ENCODE measurements at regions not wholly inside any gene's neighbourhood (a gene's known extent, or its start where the extent isn't known, plus 50 kb on each side); places are given as distances from the start of the nearest gene placed in this dataset.
"Not testable (repeated sequence)": the region's sequence is repeated elsewhere in the genome, so short reads cannot be mapped to it uniquely, and the experiment has no call there.

GRCh38 chr1:19021845-19022244, 65.4 kb upstream of the IFFO2 start:
- Histone ChIP-seq H3K4me3 (ENCODE audit: low read depth in 1 of 3, low read length in 3 of 3) (no peak overlapping the region), H3K9me3 (ENCODE audit: control insufficient read depth in 4 of 4, low read length in 3 of 4) (no peaks in the 10 kb centered on the region), H3K36me3 (ENCODE audit: control insufficient read depth in 4 of 4, insufficient read depth in 3 of 4, low read depth in 1 of 4, low read length in 3 of 4) (no peaks in the 10 kb centered on the region), H3K4me1 (ENCODE audit: control insufficient read depth in 4 of 4, insufficient read depth in 4 of 4, low read length in 3 of 4) (no peaks in the 10 kb centered on the region), H3K27ac (ENCODE audit: low read depth in 1 of 2, low read length in 2 of 2) (no peak overlapping the region), H3K27me3 (ENCODE audit: control insufficient read depth in 4 of 4, insufficient read depth in 4 of 4, low read length in 3 of 4) (no peaks in the 10 kb centered on the region), H3K9ac (ENCODE audit: low read depth in 1 of 2, low read length in 2 of 2) (no peak overlapping the region)
- no peak for DNase-seq (ENCODE audit: low spot score)
- 58% methylated on average over 2 of the region's 2 CpGs for WGBS
- TF ChIP-seq ZBTB33 (IDR thresholded peaks at IDR 0.05) (no peak), YY1 (IDR thresholded peaks at IDR 0.05) (no peak), TAF1 (conservative IDR thresholded peaks at IDR 0.05) (no peak), HNF4G (IDR thresholded peaks at IDR 0.05) (no peak), CTCF (IDR thresholded peaks at IDR 0.05; ENCODE audit: low read depth, low read length, missing input control) (no peak), FOXA1 (IDR thresholded peaks at IDR 0.05) (no peak), JUND (IDR thresholded peaks at IDR 0.05) (no peak), EGR1 (IDR thresholded peaks at IDR 0.05; ENCODE audit: low read depth in 2 of 2) (no peak), HNF4A (conservative IDR thresholded peaks at IDR 0.05) (no peak), RXRA (IDR thresholded peaks at IDR 0.05) (no peak), MAX (IDR thresholded peaks at IDR 0.05) (no peak), ATF3 (IDR thresholded peaks at IDR 0.05) (no peak), SP1 (IDR thresholded peaks at IDR 0.05) (no peak), REST (IDR thresholded peaks at IDR 0.05) (no peak), RAD21 (IDR thresholded peaks at IDR 0.05) (no peak), NR2F2 (IDR thresholded peaks at IDR 0.05) (no peak), FOXA2 (IDR thresholded peaks at IDR 0.05) (no peak)

- not testable (repeated sequence) for H3K9me3 ChIP-seq (ENCODE audit: control insufficient read depth in 4 of 4, low read length in 3 of 4); H3K27me3 ChIP-seq (ENCODE audit: control insufficient read depth in 4 of 4, insufficient read depth in 4 of 4, low read length in 3 of 4); DNase-seq (ENCODE audit: low spot score); H3K36me3 ChIP-seq (ENCODE audit: control insufficient read depth in 4 of 4, insufficient read depth in 3 of 4, low read depth in 1 of 4, low read length in 3 of 4); H3K9ac ChIP-seq (ENCODE audit: low read depth in 1 of 2, low read length in 2 of 2); H3K4me1 ChIP-seq (ENCODE audit: control insufficient read depth in 4 of 4, insufficient read depth in 4 of 4, low read length in 3 of 4); H3K4me3 ChIP-seq (ENCODE audit: low read depth in 1 of 3, low read length in 3 of 3); H3K27ac ChIP-seq (ENCODE audit: low read depth in 1 of 2, low read length in 2 of 2)
- 96% methylated on average over 4 of the region's 4 CpGs for WGBS
These were observed 62.8 kb upstream of the IFFO2 start for GRCh38 chr1:19019288-19019687.
